ENCODE measurements at regions not wholly inside any gene's neighbourhood (a gene's known extent, or its start where the extent isn't known, plus 50 kb on each side); places are given as distances from the start of the nearest gene placed in this dataset.

- no peak for DNase-seq
- Histone ChIP-seq H2AFZ (no peak overlapping the region), H3K9me2 (ENCODE audit: insufficient read depth) (no peaks in the 10 kb centered on the region), H3K4me3 (no peak overlapping the region), H3F3A (ENCODE audit: insufficient read depth, low read depth) (no peaks in the 10 kb centered on the region), H3K27me3 (ENCODE audit: insufficient read depth, low read depth) (no peaks in the 10 kb centered on the region), H3K4me1 (replicated peaks; ENCODE audit: insufficient read depth) (no peaks in the 10 kb centered on the region), H3K4me2 (no peak overlapping the region), H3K36me3 (ENCODE audit: low read depth) (no peaks in the 10 kb centered on the region), H3K27ac (no peak overlapping the region), H4K20me1 (ENCODE audit: insufficient read depth) (no peaks in the 10 kb centered on the region), H3K79me2 (ENCODE audit: low read depth) (no peaks in the 10 kb centered on the region), H3K9me3 (ENCODE audit: insufficient read depth, low read depth) (no peaks in the 10 kb centered on the region)
- no TSS peak for BruUV-seq (replicated peaks)
- TF ChIP-seq EZH2 (IDR thresholded peaks at IDR 0.05; ENCODE audit: low read depth) (no peak), CTCF (conservative IDR thresholded peaks at IDR 0.05) (no peak)
- ChIA-PET POLR2A (ENCODE audit: unreplicated experiment) (no interaction called here), CTCF (no interaction called here)
- intact Hi-C loops (cut with micrococcal nuclease; ENCODE audit: unreplicated experiment): no loop called here
These were observed 752.1 kb downstream of the NCAM2 start for GRCh38 chr21:21750124-21750825.

- H4K20me1 ChIP-seq (ENCODE audit: insufficient read depth): no peaks in the 10 kb centered on the region
- intact Hi-C loops (cut with micrococcal nuclease; ENCODE audit: unreplicated experiment): no loop called here
- TF ChIP-seq EZH2 (IDR thresholded peaks at IDR 0.05; ENCODE audit: low read depth): no peak
- no peak for TF ChIP-seq CTCF (conservative IDR thresholded peaks at IDR 0.05)
These were observed 753.1 kb downstream of the NCAM2 start for GRCh38 chr21:21751286-21751685.

GRCh38 chr21:21762855-21763254 is 764.6 kb downstream of the NCAM2 start:
- no peak for DNase-seq
- TF ChIP-seq EZH2 (IDR thresholded peaks at IDR 0.05; ENCODE audit: low read depth): no peak
- no peak for TF ChIP-seq CTCF (conservative IDR thresholded peaks at IDR 0.05)
- ChIA-PET POLR2A (ENCODE audit: unreplicated experiment) (no interaction called here), CTCF (no interaction called here)
- no peaks in the 10 kb centered on the region for H3K36me3 ChIP-seq (ENCODE audit: low read depth)
- H3K9me3 ChIP-seq (ENCODE audit: insufficient read depth, low read depth): no peaks in the 10 kb centered on the region
- intact Hi-C loops (cut with micrococcal nuclease; ENCODE audit: unreplicated experiment): no loop called here
- no peaks in the 10 kb centered on the region for H3F3A ChIP-seq (ENCODE audit: insufficient read depth, low read depth)
- H3K4me3 ChIP-seq: no peak overlapping the region
- H3K4me1 ChIP-seq (replicated peaks; ENCODE audit: insufficient read depth): no peaks in the 10 kb centered on the region
- H3K9me2 ChIP-seq (ENCODE audit: insufficient read depth): no peaks in the 10 kb centered on the region
- H2AFZ ChIP-seq: no peak overlapping the region
- no peaks in the 10 kb centered on the region for H4K20me1 ChIP-seq (ENCODE audit: insufficient read depth)
- no peak overlapping the region for H3K4me2 ChIP-seq
- no TSS peak for BruUV-seq (replicated peaks)
- no peaks in the 10 kb centered on the region for H3K79me2 ChIP-seq (ENCODE audit: low read depth)
- H3K27me3 ChIP-seq (ENCODE audit: insufficient read depth, low read depth): no peaks in the 10 kb centered on the region
- H3K27ac ChIP-seq: no peak overlapping the region

More at GRCh38 chr21:21751286-21751685, 753.1 kb downstream of the NCAM2 start:
- CTCF ChIA-PET: no interaction called here
- Histone ChIP-seq H3K27ac (no peak overlapping the region), H3K9me3 (ENCODE audit: insufficient read depth, low read depth) (no peaks in the 10 kb centered on the region), H3K27me3 (ENCODE audit: insufficient read depth, low read depth) (no peaks in the 10 kb centered on the region), H3K4me3 (no peak overlapping the region), H3K4me1 (replicated peaks; ENCODE audit: insufficient read depth) (no peaks in the 10 kb centered on the region), H3K36me3 (ENCODE audit: low read depth) (no peaks in the 10 kb centered on the region), H3K9me2 (ENCODE audit: insufficient read depth) (no peaks in the 10 kb centered on the region), H3F3A (ENCODE audit: insufficient read depth, low read depth) (no peaks in the 10 kb centered on the region), H2AFZ (no peak overlapping the region), H3K4me2 (no peak overlapping the region), H3K79me2 (ENCODE audit: low read depth) (no peaks in the 10 kb centered on the region)
- DNase-seq: no peak
- BruUV-seq (replicated peaks): no TSS peak
- POLR2A ChIA-PET (ENCODE audit: unreplicated experiment): no interaction called here
